ENCODE measurements at regions not wholly inside any gene's neighbourhood (a gene's known extent, or its start where the extent isn't known, plus 50 kb on each side); places are given as distances from the start of the nearest gene placed in this dataset.

- H3K4me2 ChIP-seq (ENCODE audit: low read length, poor library complexity, severe bottlenecking) = no peak overlapping the region
- H3K79me1 ChIP-seq (replicated peaks; ENCODE audit: low read length, poor library complexity, severe bottlenecking) = no peaks in the 10 kb centered on the region
- no peak overlapping the region for H3K14ac ChIP-seq (ENCODE audit: low read length in 2 of 2)
- H4K91ac ChIP-seq (ENCODE audit: low read length) = no peak overlapping the region
- no peak overlapping the region for H3K4ac ChIP-seq (ENCODE audit: low read depth in 1 of 2, low read length in 2 of 2)
- H3K27me3 ChIP-seq (ENCODE audit: control insufficient read depth in 1 of 2, insufficient read depth in 1 of 2, low read length in 2 of 2) = no peaks in the 10 kb centered on the region
- no peak for DNase-seq
- no peaks in the 10 kb centered on the region for H3K9me3 ChIP-seq (ENCODE audit: control insufficient read depth, low read length)
- H4K8ac ChIP-seq (ENCODE audit: low read length) = no peak overlapping the region
- no peak overlapping the region for H3K23ac ChIP-seq (ENCODE audit: low read length in 2 of 2)
- no peak overlapping the region for H3K4me3 ChIP-seq (ENCODE audit: insufficient read depth in 1 of 2, low read depth in 1 of 2, low read length in 2 of 2)
- no peak overlapping the region for H2BK120ac ChIP-seq (ENCODE audit: low read depth, low read length)
- H3K36me3 ChIP-seq (ENCODE audit: control insufficient read depth in 1 of 2, insufficient read depth in 2 of 2, low read depth in 1 of 2, low read length in 2 of 2) = no peaks in the 10 kb centered on the region
- H2BK5ac ChIP-seq (ENCODE audit: low read depth, low read length, poor library complexity, severe bottlenecking) = no peak overlapping the region
- H3K4me1 ChIP-seq (ENCODE audit: control insufficient read depth, insufficient read depth, low read depth, low read length) = no peaks in the 10 kb centered on the region
- H3K27ac ChIP-seq (ENCODE audit: low read length, poor library complexity, severe bottlenecking) = no peak overlapping the region
- no peak overlapping the region for H2BK15ac ChIP-seq (ENCODE audit: low read depth, poor library complexity, severe bottlenecking)
- no peak overlapping the region for H3K9ac ChIP-seq (ENCODE audit: low read length)
- H2BK12ac ChIP-seq (ENCODE audit: low read length in 2 of 2) = no peak overlapping the region
- no peak overlapping the region for H2AK5ac ChIP-seq (ENCODE audit: low read length, severe bottlenecking)
- 76% methylated on average over 4 of the region's 4 CpGs for WGBS
- no peak overlapping the region for H2AFZ ChIP-seq (ENCODE audit: low read depth, low read length)
- no peak overlapping the region for H3K18ac ChIP-seq (ENCODE audit: low read depth in 1 of 2, low read length in 2 of 2)
Measured at GRCh38 chr1:106439475-106439874, 617.0 kb upstream of the PRMT6 start.

GRCh38 chr1:106447466-106447865, 609.0 kb upstream of the PRMT6 start:
- Histone ChIP-seq H3K36me3 (ENCODE audit: control insufficient read depth in 1 of 2, insufficient read depth in 2 of 2, low read depth in 1 of 2, low read length in 2 of 2) (no peaks in the 10 kb centered on the region), H3K9ac (ENCODE audit: low read length) (no peak overlapping the region), H2BK12ac (ENCODE audit: low read length in 2 of 2) (no peak overlapping the region), H3K23ac (ENCODE audit: low read length in 2 of 2) (no peak overlapping the region), H3K9me3 (ENCODE audit: control insufficient read depth, low read length) (no peaks in the 10 kb centered on the region), H2AFZ (ENCODE audit: low read depth, low read length) (no peak overlapping the region), H3K4me3 (ENCODE audit: insufficient read depth in 1 of 2, low read depth in 1 of 2, low read length in 2 of 2) (no peak overlapping the region), H3K4me1 (ENCODE audit: control insufficient read depth, insufficient read depth, low read depth, low read length) (no peaks in the 10 kb centered on the region), H2BK15ac (ENCODE audit: low read depth, poor library complexity, severe bottlenecking) (no peak overlapping the region), H4K91ac (ENCODE audit: low read length) (no peak overlapping the region), H3K27me3 (ENCODE audit: control insufficient read depth in 1 of 2, insufficient read depth in 1 of 2, low read length in 2 of 2) (no peaks in the 10 kb centered on the region), H3K27ac (ENCODE audit: low read length, poor library complexity, severe bottlenecking) (no peak overlapping the region), H2AK5ac (ENCODE audit: low read length, severe bottlenecking) (no peak overlapping the region), H4K8ac (ENCODE audit: low read length) (no peak overlapping the region), H3K4me2 (ENCODE audit: low read length, poor library complexity, severe bottlenecking) (no peak overlapping the region), H2BK120ac (ENCODE audit: low read depth, low read length) (no peak overlapping the region), H3K18ac (ENCODE audit: low read depth in 1 of 2, low read length in 2 of 2) (no peak overlapping the region), H3K4ac (ENCODE audit: low read depth in 1 of 2, low read length in 2 of 2) (no peak overlapping the region), H3K79me1 (replicated peaks; ENCODE audit: low read length, poor library complexity, severe bottlenecking) (no peaks in the 10 kb centered on the region), H3K14ac (ENCODE audit: low read length in 2 of 2) (no peak overlapping the region), H2BK5ac (ENCODE audit: low read depth, low read length, poor library complexity, severe bottlenecking) (no peak overlapping the region)
- no peak for DNase-seq

GRCh38 chr1:106456832-106457231, 599.6 kb upstream of the PRMT6 start:
- Histone ChIP-seq H3K4me2 (ENCODE audit: low read length, poor library complexity, severe bottlenecking) (no peak overlapping the region), H3K9ac (ENCODE audit: low read length) (no peak overlapping the region), H3K4ac (ENCODE audit: low read depth in 1 of 2, low read length in 2 of 2) (no peak overlapping the region), H3K79me1 (replicated peaks; ENCODE audit: low read length, poor library complexity, severe bottlenecking) (no peaks in the 10 kb centered on the region), H3K27ac (ENCODE audit: low read length, poor library complexity, severe bottlenecking) (no peak overlapping the region), H3K4me3 (ENCODE audit: insufficient read depth in 1 of 2, low read depth in 1 of 2, low read length in 2 of 2) (no peak overlapping the region), H3K23ac (ENCODE audit: low read length in 2 of 2) (no peak overlapping the region), H2BK12ac (ENCODE audit: low read length in 2 of 2) (no peak overlapping the region), H2BK5ac (ENCODE audit: low read depth, low read length, poor library complexity, severe bottlenecking) (no peak overlapping the region), H2BK120ac (ENCODE audit: low read depth, low read length) (no peak overlapping the region), H3K27me3 (ENCODE audit: control insufficient read depth in 1 of 2, insufficient read depth in 1 of 2, low read length in 2 of 2) (no peaks in the 10 kb centered on the region), H2AFZ (ENCODE audit: low read depth, low read length) (no peak overlapping the region), H3K9me3 (ENCODE audit: control insufficient read depth, low read length) (no peaks in the 10 kb centered on the region), H4K91ac (ENCODE audit: low read length) (no peak overlapping the region), H4K8ac (ENCODE audit: low read length) (no peak overlapping the region), H3K14ac (ENCODE audit: low read length in 2 of 2) (no peak overlapping the region), H3K36me3 (ENCODE audit: control insufficient read depth in 1 of 2, insufficient read depth in 2 of 2, low read depth in 1 of 2, low read length in 2 of 2) (no peaks in the 10 kb centered on the region), H2AK5ac (ENCODE audit: low read length, severe bottlenecking) (no peak overlapping the region), H2BK15ac (ENCODE audit: low read depth, poor library complexity, severe bottlenecking) (no peak overlapping the region), H3K18ac (ENCODE audit: low read depth in 1 of 2, low read length in 2 of 2) (no peak overlapping the region), H3K4me1 (ENCODE audit: control insufficient read depth, insufficient read depth, low read depth, low read length) (no peaks in the 10 kb centered on the region)
- WGBS = 20% methylated on average over 1 of the region's 3 CpGs
- no peak for DNase-seq

- H3K4me3 ChIP-seq (ENCODE audit: insufficient read depth in 1 of 2, low read depth in 1 of 2, low read length in 2 of 2) = no peak overlapping the region
- no peaks in the 10 kb centered on the region for H3K27me3 ChIP-seq (ENCODE audit: control insufficient read depth in 1 of 2, insufficient read depth in 1 of 2, low read length in 2 of 2)
- H3K4me2 ChIP-seq (ENCODE audit: low read length, poor library complexity, severe bottlenecking) = no peak overlapping the region
- H2BK15ac ChIP-seq (ENCODE audit: low read depth, poor library complexity, severe bottlenecking) = no peak overlapping the region
- no peak overlapping the region for H2BK5ac ChIP-seq (ENCODE audit: low read depth, low read length, poor library complexity, severe bottlenecking)
- H3K4ac ChIP-seq (ENCODE audit: low read depth in 1 of 2, low read length in 2 of 2) = no peak overlapping the region
- WGBS = no CpG with 5 or more reads among the region's 1 CpG
- H3K9ac ChIP-seq (ENCODE audit: low read length) = no peak overlapping the region
- H3K23ac ChIP-seq (ENCODE audit: low read length in 2 of 2) = no peak overlapping the region
- H3K27ac ChIP-seq (ENCODE audit: low read length, poor library complexity, severe bottlenecking) = no peak overlapping the region
- H3K18ac ChIP-seq (ENCODE audit: low read depth in 1 of 2, low read length in 2 of 2) = no peak overlapping the region
- no peak overlapping the region for H2AFZ ChIP-seq (ENCODE audit: low read depth, low read length)
- no peaks in the 10 kb centered on the region for H3K36me3 ChIP-seq (ENCODE audit: control insufficient read depth in 1 of 2, insufficient read depth in 2 of 2, low read depth in 1 of 2, low read length in 2 of 2)
- H2AK5ac ChIP-seq (ENCODE audit: low read length, severe bottlenecking) = no peak overlapping the region
- no peak overlapping the region for H4K91ac ChIP-seq (ENCODE audit: low read length)
- no peaks in the 10 kb centered on the region for H3K9me3 ChIP-seq (ENCODE audit: control insufficient read depth, low read length)
- H3K4me1 ChIP-seq (ENCODE audit: control insufficient read depth, insufficient read depth, low read depth, low read length) = no peaks in the 10 kb centered on the region
- DNase-seq = no peak
- H3K14ac ChIP-seq (ENCODE audit: low read length in 2 of 2) = no peak overlapping the region
- H2BK120ac ChIP-seq (ENCODE audit: low read depth, low read length) = no peak overlapping the region
- H2BK12ac ChIP-seq (ENCODE audit: low read length in 2 of 2) = no peak overlapping the region
- no peaks in the 10 kb centered on the region for H3K79me1 ChIP-seq (replicated peaks; ENCODE audit: low read length, poor library complexity, severe bottlenecking)
- H4K8ac ChIP-seq (ENCODE audit: low read length) = no peak overlapping the region
Measured at GRCh38 chr1:106457368-106457767, 599.1 kb upstream of the PRMT6 start.
